HCT116 (cell line): ENCODE measurements at regions not wholly inside any gene's neighbourhood (a gene's known extent, or its start where the extent isn't known, plus 50 kb on each side); places are given as distances from the start of the nearest gene placed in this dataset.

Experiments
- ATAC-seq: fragments of 200-7000 bp; cut with Tn5 transposase; 2 replicates; pipeline ENCODE4 v1.9.1; 2020; ENCODE audit warnings: mild to moderate bottlenecking, moderate library complexity
- BruUV-seq: library from RNA; stranded (reverse); fragments of 400-500 nt; replicated peaks from 2 replicates; lab custom pipeline; 2021; lab: Mats Ljungman, UMichigan
- CTCF ChIA-PET: fragments of 300-600 bp; sonication (Branson Sonifier 250); formaldehyde crosslinking; loops from one replicate; lab custom pipeline; 2021; ENCODE audit warnings: antibody characterized with exemption; lab: Charles Lee
- POLR2A ChIA-PET: fragments of 300-600, 350-600 bp; sonication (Branson Sonifier 250); formaldehyde crosslinking; loops from one replicate; lab custom pipeline; 2021; ENCODE audit warnings: antibody characterized with exemption; lab: Charles Lee
- RAD21 ChIA-PET, 2 experiments: fragments of 300-600 bp; sonication (Branson Sonifier 250); formaldehyde crosslinking; loops; one replicate each; lab custom pipeline; 2023; ENCODE audit warnings: low total read pairs in 2 of 2; ENCODE audit not compliant: uncharacterized antibody in 2 of 2, unreplicated experiment in 2 of 2, low non-redundant PET in 1 of 2; lab: Charles Lee
- DNase-seq: peaks from one replicate; pipeline ENCODE4 v3.0.0-alpha.2; 2010; ENCODE audit warnings: low read depth, low spot score
- H2AFZ ChIP-seq: fragments of 200-600 bp; shearing (Covaris generic), sonication (generic); 2 replicates; pipeline ENCODE4 v1.6.1; 2017; ENCODE audit warnings: low read depth, mixed run types, mixed read lengths, antibody characterized with exemption, low read length; ENCODE audit not compliant: poor library complexity, severe bottlenecking
- H3K27ac ChIP-seq: 2 replicates; pipeline ENCODE4 v1.5.1; 2012; ENCODE audit warnings: low read depth, low read length
- H3K27me3 ChIP-seq: fragments of 200-600 bp; sonication (generic); 2 replicates; pipeline ENCODE4 v1.6.1; 2016; ENCODE audit warnings: mixed run types, low read length, mixed read lengths; ENCODE audit not compliant: insufficient read depth
- H3K36me3 ChIP-seq, 2 experiments: fragments of 200-500 bp in 1 of 2; fragments of 200-600 bp in 1 of 2; sonication (Bioruptor generic) in 1 of 2; sonication (generic) in 1 of 2; 2 replicates each; pipeline versions ENCODE4 v1.5.1 to v1.6.1; 2014 to 2016; ENCODE audit warnings: low read length in 2 of 2, inconsistent platforms in 1 of 2, mixed read lengths in 1 of 2, mixed run types in 1 of 2; ENCODE audit not compliant: insufficient read depth in 2 of 2, control insufficient read depth in 1 of 2
- H3K4me1 ChIP-seq, 2 experiments: fragments of 200-600 bp in 1 of 2; sonication (generic) in 1 of 2; 2 replicates each; pipeline versions ENCODE4 v1.5.1 to v1.6.1; 2012 to 2017; ENCODE audit warnings: low read length in 2 of 2, inconsistent platforms in 1 of 2, mild to moderate bottlenecking in 1 of 2, mixed read lengths in 1 of 2, mixed run types in 1 of 2, moderate library complexity in 1 of 2; ENCODE audit not compliant: insufficient read depth in 2 of 2, control insufficient read depth in 1 of 2
- H3K4me2 ChIP-seq: fragments of 200-600 bp; sonication (generic); 2 replicates; pipeline ENCODE4 v1.6.1; 2017; ENCODE audit warnings: mixed run types, low read length, mixed read lengths
- H3K4me3 ChIP-seq, 2 experiments: fragments of 200-600 bp in 1 of 2; sonication (generic) in 1 of 2; replicated peaks in 1 of 2; 2 replicates each; pipeline ENCODE4 v1.5.1; 2011 to 2016; ENCODE audit warnings: low read length in 2 of 2, control low read depth in 1 of 2, low read depth in 1 of 2, mild to moderate bottlenecking in 1 of 2, mixed read lengths in 1 of 2, mixed run types in 1 of 2
- H3K79me2 ChIP-seq: fragments of 200-600 bp; sonication (generic); 2 replicates; pipeline ENCODE4 v1.6.1; 2017; ENCODE audit warnings: mild to moderate bottlenecking, mixed run types, low read length, moderate library complexity, mixed read lengths; ENCODE audit not compliant: insufficient read depth
- H3K9ac ChIP-seq: fragments of 200-600 bp; sonication (generic); 2 replicates; pipeline ENCODE4 v1.6.1; 2016; ENCODE audit warnings: low read length, mixed read lengths
- H3K9me2 ChIP-seq: fragments of 200-600 bp; sonication (generic), shearing (Covaris generic); 2 replicates; pipeline ENCODE4 v1.6.1; 2017; ENCODE audit warnings: mixed run types, mild to moderate bottlenecking, moderate library complexity; ENCODE audit not compliant: insufficient read depth
- H3K9me3 ChIP-seq, 2 experiments: fragments of 200-500 bp in 1 of 2; fragments of 200-600 bp in 1 of 2; sonication (Bioruptor generic) in 1 of 2; sonication (generic) in 1 of 2; 2 replicates each; pipeline ENCODE4 v1.6.1; 2014 to 2017; ENCODE audit warnings: low read length in 2 of 2, mixed read lengths in 2 of 2, inconsistent platforms in 1 of 2, low read depth in 1 of 2, mild to moderate bottlenecking in 1 of 2, mixed run types in 1 of 2, moderate library complexity in 1 of 2; ENCODE audit not compliant: control insufficient read depth in 1 of 2, insufficient read depth in 1 of 2
- H4K20me1 ChIP-seq: fragments of 200-600 bp; sonication (generic), shearing (Covaris generic); 2 replicates; pipeline ENCODE4 v1.6.1; 2017; ENCODE audit warnings: mixed run types, mild to moderate bottlenecking, moderate library complexity; ENCODE audit not compliant: insufficient read depth
- CEBPB ChIP-seq: IDR thresholded peaks from 2 replicates; pipeline ENCODE4 v1.6.1; 2012; ENCODE audit warnings: low read depth
- EZH2phosphoT487 ChIP-seq: fragments of 200-600 bp; IDR thresholded peaks from 2 replicates; pipeline ENCODE4 v1.6.1; 2018; ENCODE audit warnings: antibody characterized with exemption, borderline replicate concordance
- MAX ChIP-seq: IDR thresholded peaks from 2 replicates; pipeline ENCODE4 v1.6.1; 2012
- POLR2A ChIP-seq: IDR thresholded peaks from 2 replicates; pipeline ENCODE4 v1.7.0; 2011; ENCODE audit warnings: borderline replicate concordance; ENCODE audit not compliant: insufficient read depth, insufficient read length; ENCODE audit errors: extremely low read depth
- POLR2AphosphoS5 ChIP-seq: IDR thresholded peaks from 2 replicates; pipeline ENCODE4 v1.6.1; 2011; ENCODE audit warnings: mild to moderate bottlenecking, low read depth, low read length, moderate library complexity
- REST ChIP-seq: IDR thresholded peaks from 2 replicates; pipeline ENCODE4 v1.6.1; 2012; ENCODE audit warnings: low read depth
- intact Hi-C: fragments of 100-400 bp; cut with micrococcal nuclease; formaldehyde crosslinking; loops from 2 replicates; pipeline ENCODE4 v1.10.0; 2022

GRCh38 chr1:238611406-238611805 is 720.7 kb upstream of the ZP4 start:
- no peak overlapping the region for H3K4me2 ChIP-seq
- no peaks in the 10 kb centered on the region for H3K9me2 ChIP-seq
- BruUV-seq = no TSS peak
- H4K20me1 ChIP-seq = no peaks in the 10 kb centered on the region
- no peaks in the 10 kb centered on the region for H3K79me2 ChIP-seq
- H3K4me1 ChIP-seq = no peaks in the 10 kb centered on the region
- no peak overlapping the region for H3K27ac ChIP-seq
- ATAC-seq (no peak), DNase-seq (no peak)
- H3K9me3 ChIP-seq = peaks cover 5 to 27% of the 10 kb centered on the region in 2 experiments; a peak in 2 of 4 replicates
- ChIA-PET POLR2A (no interaction called here), CTCF (no interaction called here), RAD21 (no interaction called here)
- no peak overlapping the region for H3K4me3 ChIP-seq
- TF ChIP-seq POLR2A (no peak), REST (no peak), POLR2AphosphoS5 (no peak), CEBPB (no peak), MAX (no peak), EZH2phosphoT487 (no peak)
- H3K9ac ChIP-seq = no peak overlapping the region
- H3K36me3 ChIP-seq = no peaks in the 10 kb centered on the region
- H2AFZ ChIP-seq = no peak overlapping the region
- H3K27me3 ChIP-seq = no peaks in the 10 kb centered on the region
- intact Hi-C loops = no loop called here

GRCh38 chr1:238608144-238608543 is 717.4 kb upstream of the ZP4 start:
- H2AFZ ChIP-seq = no peak overlapping the region
- no peaks in the 10 kb centered on the region for H3K27me3 ChIP-seq
- no TSS peak for BruUV-seq
- intact Hi-C loops = no loop called here
- no peaks in the 10 kb centered on the region for H4K20me1 ChIP-seq
- no peaks in the 10 kb centered on the region for H3K4me1 ChIP-seq
- TF ChIP-seq REST (no peak), POLR2A (no peak)
- DNase-seq (no peak), ATAC-seq (no peak)
- H3K4me2 ChIP-seq = no peak overlapping the region
- RAD21 ChIA-PET = no interaction called here
- no peak overlapping the region for H3K9ac ChIP-seq
- CTCF ChIA-PET = no interaction called here
- H3K79me2 ChIP-seq = no peaks in the 10 kb centered on the region
- no peak overlapping the region for H3K4me3 ChIP-seq
- peaks cover 5 to 26% of the 10 kb centered on the region in 2 experiments; a peak in 2 of 4 replicates for H3K9me3 ChIP-seq
- POLR2A ChIA-PET = no interaction called here
- no peaks in the 10 kb centered on the region for H3K36me3 ChIP-seq
- H3K9me2 ChIP-seq = no peaks in the 10 kb centered on the region
- H3K27ac ChIP-seq = no peak overlapping the region
